Tibial artery (tissue), 4 donors: ENCODE measurements at regions not wholly inside any gene's neighbourhood (a gene's known extent, or its start where the extent isn't known, plus 50 kb on each side); places are given as distances from the start of the nearest gene placed in this dataset.
"Not testable (repeated sequence)": the region's sequence is repeated elsewhere in the genome, so short reads cannot be mapped to it uniquely, and the experiment has no call there.

ENCODE experiments used
- DNase-seq, 2 donors: peaks; one replicate each; pipeline ENCODE4 v3.0.0-alpha.2; 2019
- H3K27ac ChIP-seq, 2 donors: fragments of 200-600 bp; sonication (generic) in 1 of 2; 1 replicate in 1 of 2; 2 replicates in 1 of 2; pipeline ENCODE4 v1.5.1; 2018 to 2019; ENCODE audit warnings: mild to moderate bottlenecking in 1 of 2
- H3K27me3 ChIP-seq, 2 donors: fragments of 200-600 bp; sonication (generic) in 1 of 2; one replicate each; pipeline versions ENCODE4 v1.5.1 to v1.6.0; 2016 to 2019
- H3K36me3 ChIP-seq, 3 donors: fragments of 200-600 bp; sonication (generic) in 2 of 3; one replicate each; pipeline ENCODE4 v1.5.1; 2016 to 2019; ENCODE audit warnings: mild to moderate bottlenecking in 2 of 3
- H3K4me1 ChIP-seq, 4 donors: fragments of 200-600 bp; sonication (generic) in 2 of 4; 1 replicate in 3 of 4; 2 replicates in 1 of 4; pipeline ENCODE4 v1.5.1; 2016 to 2019
- H3K4me3 ChIP-seq, 2 donors: fragments of 200-600 bp; sonication (generic) in 1 of 2; 1 replicate in 1 of 2; 2 replicates in 1 of 2; pipeline ENCODE4 v1.5.1; 2018 to 2019; ENCODE audit warnings: mild to moderate bottlenecking in 2 of 2
- H3K9me3 ChIP-seq, 3 donors: fragments of 200-600 bp; sonication (generic) in 1 of 3; one replicate each; pipeline ENCODE4 v1.5.1; 2016 to 2019
- intact Hi-C: fragments of 100-400 bp; cut with DNase I; formaldehyde crosslinking; loops from one replicate; pipeline ENCODE4 v1.15.0; 2023; ENCODE audit warnings: low total_unique reads
- TF ChIP-seq, protein P1 (sequence below), 2 experiments: fragments of 200-600 bp in 1 of 2; fragments of 450-650 bp in 1 of 2; IDR thresholded peaks; one replicate each; pipeline ENCODE4 v1.5.1; 2017 to 2019; ENCODE audit warnings: antibody characterized with exemption in 2 of 2, mild to moderate bottlenecking in 1 of 2, moderate library complexity in 1 of 2

DNA sequence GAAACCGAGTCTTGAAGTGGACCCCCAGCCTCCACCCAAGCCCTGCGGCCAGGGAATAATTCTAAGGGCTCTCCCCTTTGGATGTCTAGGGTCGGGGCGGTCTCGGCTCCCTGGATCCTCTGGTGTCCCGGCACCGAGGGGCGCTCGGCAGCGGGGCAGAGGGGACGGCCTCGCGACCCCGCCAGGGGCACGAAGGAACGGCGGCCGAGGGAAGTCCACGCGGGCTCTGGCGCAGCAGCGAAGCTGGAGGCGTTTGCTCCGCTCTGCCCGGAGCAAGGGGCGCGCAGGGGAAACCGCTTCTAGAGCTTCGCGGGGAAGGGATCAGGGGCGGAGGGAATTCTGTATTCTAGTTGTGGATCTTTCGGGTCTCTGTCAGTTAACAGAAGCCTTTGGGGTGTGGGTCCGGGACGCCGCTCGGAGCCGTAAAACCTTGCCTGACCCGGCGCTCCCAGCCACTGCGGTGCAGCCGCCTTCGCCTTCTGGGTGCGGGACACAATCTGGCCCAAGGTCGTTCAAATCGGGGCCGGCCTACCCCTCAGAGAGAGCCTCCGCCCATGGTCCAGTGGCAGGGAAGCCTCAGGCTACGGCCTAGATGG, 118.2 kb downstream of the KCNRG start:
- Histone ChIP-seq H3K4me1 (peaks cover 0 to 25% (median 10%) of the 10 kb centered on the region in 4 donors), H3K9me3 (no peaks in the 10 kb centered on the region), H3K27me3 (peaks cover 2 to 15% of the 10 kb centered on the region in 2 donors), H3K4me3 (no peak overlapping the region), H3K27ac (no peak overlapping the region), H3K36me3 (no peaks in the 10 kb centered on the region)
- TF ChIP-seq, protein P1, sequence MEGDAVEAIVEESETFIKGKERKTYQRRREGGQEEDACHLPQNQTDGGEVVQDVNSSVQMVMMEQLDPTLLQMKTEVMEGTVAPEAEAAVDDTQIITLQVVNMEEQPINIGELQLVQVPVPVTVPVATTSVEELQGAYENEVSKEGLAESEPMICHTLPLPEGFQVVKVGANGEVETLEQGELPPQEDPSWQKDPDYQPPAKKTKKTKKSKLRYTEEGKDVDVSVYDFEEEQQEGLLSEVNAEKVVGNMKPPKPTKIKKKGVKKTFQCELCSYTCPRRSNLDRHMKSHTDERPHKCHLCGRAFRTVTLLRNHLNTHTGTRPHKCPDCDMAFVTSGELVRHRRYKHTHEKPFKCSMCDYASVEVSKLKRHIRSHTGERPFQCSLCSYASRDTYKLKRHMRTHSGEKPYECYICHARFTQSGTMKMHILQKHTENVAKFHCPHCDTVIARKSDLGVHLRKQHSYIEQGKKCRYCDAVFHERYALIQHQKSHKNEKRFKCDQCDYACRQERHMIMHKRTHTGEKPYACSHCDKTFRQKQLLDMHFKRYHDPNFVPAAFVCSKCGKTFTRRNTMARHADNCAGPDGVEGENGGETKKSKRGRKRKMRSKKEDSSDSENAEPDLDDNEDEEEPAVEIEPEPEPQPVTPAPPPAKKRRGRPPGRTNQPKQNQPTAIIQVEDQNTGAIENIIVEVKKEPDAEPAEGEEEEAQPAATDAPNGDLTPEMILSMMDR (IDR thresholded peaks at IDR 0.05), result no peak
- no peak for DNase-seq
- intact Hi-C loops, result no loop called here

DNA sequence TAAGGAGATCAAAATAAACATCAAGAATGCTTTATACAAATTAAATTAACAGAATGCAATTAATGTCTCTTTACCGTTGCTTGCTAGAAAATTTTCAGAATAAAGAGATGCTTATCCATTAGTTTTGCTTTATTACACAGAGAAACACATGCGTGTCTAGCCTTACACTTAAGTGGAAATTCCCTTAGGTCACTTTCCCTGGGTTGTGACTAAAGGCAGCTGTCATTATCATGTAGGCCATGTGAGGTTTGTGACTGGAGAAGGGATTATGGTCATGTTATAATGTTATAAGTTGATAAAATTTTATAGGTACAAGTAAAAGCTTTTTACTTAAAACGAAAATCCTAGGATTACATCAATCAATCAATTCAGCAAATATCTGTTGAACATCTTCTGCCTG, 121.0 kb downstream of the KCNRG start:
- no peak for DNase-seq
- intact Hi-C loops, result no loop called here
- Histone ChIP-seq H3K4me3 (no peak overlapping the region), H3K4me1 (peaks cover 0 to 3% (median under 1%) of the 10 kb centered on the region in 4 donors), H3K27ac (no peak overlapping the region), H3K9me3 (no peaks in the 10 kb centered on the region), H3K36me3 (no peaks in the 10 kb centered on the region), H3K27me3 (peaks cover 0 to 15% of the 10 kb centered on the region in 2 donors)
- TF ChIP-seq, protein P1 (IDR thresholded peaks at IDR 0.05), result no peak

DNA sequence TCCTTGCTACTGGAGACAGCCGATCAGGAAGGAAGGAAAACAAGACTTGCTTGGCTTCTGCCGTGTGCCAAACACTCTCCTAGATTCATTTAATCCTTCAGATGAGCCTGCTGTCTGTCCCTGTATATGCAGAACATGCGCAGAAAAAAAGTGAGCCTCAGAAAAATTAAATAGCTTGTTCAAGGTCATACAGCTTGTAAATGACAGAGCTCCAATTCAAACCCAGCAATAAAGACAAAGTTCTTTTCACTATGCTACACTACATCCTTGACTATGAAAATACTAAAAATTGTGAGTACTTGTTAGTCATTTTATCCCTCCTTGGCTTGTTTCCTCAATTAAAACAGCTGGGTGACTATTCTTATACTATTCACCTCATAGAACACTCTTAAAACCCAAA, 121.4 kb downstream of the KCNRG start:
- Histone ChIP-seq H3K9me3 (no peaks in the 10 kb centered on the region), H3K4me1 (no peaks in the 10 kb centered on the region), H3K27me3 (peaks cover 0 to 15% of the 10 kb centered on the region in 2 donors), H3K27ac (no peak overlapping the region), H3K4me3 (no peak overlapping the region), H3K36me3 (no peaks in the 10 kb centered on the region)
- no peak for DNase-seq
- TF ChIP-seq, protein P1 (IDR thresholded peaks at IDR 0.05), result no peak
- intact Hi-C loops, result no loop called here

DNA sequence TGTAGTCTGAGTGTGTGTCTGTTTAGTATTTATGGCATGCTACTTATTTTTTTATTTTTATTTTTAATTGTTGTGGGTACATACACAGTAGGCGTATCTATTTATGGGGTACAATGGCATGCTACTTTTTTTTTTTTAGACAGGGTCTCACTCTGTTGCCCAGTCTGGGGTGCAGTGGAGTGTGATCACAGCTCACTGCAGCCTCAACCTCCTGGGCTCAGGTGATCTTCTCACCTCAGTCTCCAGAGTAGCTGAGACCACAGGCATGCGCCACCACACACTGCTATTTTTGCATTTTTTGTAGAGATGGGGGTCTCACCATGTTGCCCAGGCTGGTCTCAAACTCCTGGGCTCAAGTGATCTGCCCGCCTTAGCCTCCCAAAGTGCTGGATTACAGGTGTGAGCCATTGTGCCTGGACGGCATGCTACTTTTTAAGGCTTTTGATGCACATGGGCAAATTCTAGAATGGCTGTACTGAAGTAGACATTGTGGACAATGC, 124.2 kb downstream of the KCNRG start:
- H3K27me3 ChIP-seq, H3K9me3 ChIP-seq, H3K36me3 ChIP-seq, DNase-seq, H3K27ac ChIP-seq, H3K4me3 ChIP-seq, intact Hi-C loops, H3K4me1 ChIP-seq: not testable (repeated sequence)

DNA sequence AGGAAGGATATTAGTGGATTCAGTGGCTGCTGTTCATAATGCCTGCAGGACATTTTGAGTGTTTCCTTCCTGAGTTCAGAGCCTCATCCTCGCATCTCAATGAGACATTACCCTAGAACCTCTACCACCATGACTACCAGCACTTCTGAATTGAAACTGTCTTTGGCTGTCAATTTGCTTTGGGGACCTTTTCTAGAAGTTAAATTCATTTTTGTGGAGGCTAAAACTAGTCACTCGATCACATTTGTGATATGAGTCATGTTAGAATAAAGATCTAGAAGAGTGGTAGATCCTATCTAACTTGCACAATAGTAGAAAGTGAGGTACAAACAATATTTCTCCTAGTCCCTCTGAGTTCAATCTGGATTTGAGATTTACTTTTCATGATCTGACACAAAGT, 124.9 kb downstream of the KCNRG start:
- Histone ChIP-seq H3K27ac (no peak overlapping the region), H3K4me3 (no peak overlapping the region), H3K4me1 (no peaks in the 10 kb centered on the region), H3K36me3 (no peaks in the 10 kb centered on the region), H3K9me3 (no peaks in the 10 kb centered on the region), H3K27me3 (no peaks in the 10 kb centered on the region)
- DNase-seq, result no peak
- TF ChIP-seq, protein P1 (IDR thresholded peaks at IDR 0.05), result no peak
- intact Hi-C loops, result no loop called here

DNA sequence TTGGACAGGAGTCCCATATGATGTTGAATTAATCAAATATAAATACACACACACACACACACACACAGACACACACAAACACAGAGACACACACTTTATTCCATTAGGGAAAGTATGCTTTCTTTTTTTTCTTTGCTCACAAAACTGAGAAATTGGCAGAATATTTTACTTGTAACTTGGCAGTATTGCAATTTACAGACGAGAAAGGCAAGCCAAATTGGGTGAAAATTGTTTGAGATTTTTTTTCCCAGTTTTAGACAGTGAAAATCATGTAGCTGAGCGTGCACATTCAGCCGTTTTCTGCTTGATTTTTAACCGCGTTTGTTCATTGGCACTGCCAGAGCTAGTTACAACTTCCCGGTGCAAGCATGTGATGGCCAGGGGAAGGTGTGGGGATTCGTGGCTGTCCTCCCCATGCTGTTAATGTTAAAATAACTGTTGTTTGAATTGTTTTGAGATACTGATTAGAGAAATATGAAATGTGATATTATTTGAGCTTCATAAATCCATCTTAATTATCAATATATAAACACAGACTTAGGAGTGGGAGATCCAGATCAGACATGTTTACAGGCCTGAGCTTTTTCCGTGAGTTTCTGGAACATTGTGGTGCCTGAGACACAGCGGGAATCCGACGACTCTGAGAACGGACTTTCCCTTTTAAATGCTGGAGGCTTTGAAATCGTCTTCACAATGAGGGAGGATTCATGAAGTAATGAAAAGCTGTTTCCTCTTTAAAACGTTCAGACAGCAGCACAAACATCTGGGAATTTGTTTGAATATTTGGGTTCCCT, 125.5 kb downstream of the KCNRG start:
- peak overlapping the region in 1 of 2 donors; percentile 1 for H3K27ac ChIP-seq
- intact Hi-C loops, result no loop called here

More for the DNA sequence above, 125.5 kb downstream of the KCNRG start:
- Histone ChIP-seq H3K4me3 (no peak overlapping the region), H3K27me3 (no peaks in the 10 kb centered on the region), H3K36me3 (no peaks in the 10 kb centered on the region), H3K4me1 (no peaks in the 10 kb centered on the region), H3K9me3 (no peaks in the 10 kb centered on the region)
- no peak for DNase-seq
- TF ChIP-seq, protein P1 (IDR thresholded peaks at IDR 0.05), result no peak
